ENCODE measurements at regions not wholly inside any gene's neighbourhood (a gene's known extent, or its start where the extent isn't known, plus 50 kb on each side); places are given as distances from the start of the nearest gene placed in this dataset.

DNA sequence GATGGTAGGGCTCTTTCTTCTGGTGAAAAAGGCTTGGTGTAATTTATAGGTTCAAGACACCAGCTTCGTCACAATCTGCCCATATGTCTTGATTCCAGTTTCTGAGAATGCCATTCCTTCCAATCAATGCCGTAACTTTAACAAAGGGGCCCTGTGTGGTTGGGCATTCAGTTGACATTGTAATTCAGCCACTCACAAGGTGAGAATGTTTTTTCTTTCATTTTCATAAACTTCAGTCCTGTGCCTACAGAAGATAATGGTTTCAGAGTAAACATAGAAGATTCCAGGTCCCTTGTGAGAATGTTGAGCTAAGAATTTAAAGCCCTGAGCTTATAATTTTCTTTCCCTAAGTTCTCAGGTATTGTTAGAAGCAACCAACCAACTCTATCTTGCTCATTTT lies 67.3 kb upstream of the AASS start:
- no peaks in the 10 kb centered on the region for H3K4me1 Mint-ChIP-seq (ENCODE audit: unreplicated experiment)
- no peak overlapping the region for H3K4me3 Mint-ChIP-seq
- H3K27me3 Mint-ChIP-seq = peaks cover 3% of the 10 kb centered on the region
- TF ChIP-seq, protein P1, sequence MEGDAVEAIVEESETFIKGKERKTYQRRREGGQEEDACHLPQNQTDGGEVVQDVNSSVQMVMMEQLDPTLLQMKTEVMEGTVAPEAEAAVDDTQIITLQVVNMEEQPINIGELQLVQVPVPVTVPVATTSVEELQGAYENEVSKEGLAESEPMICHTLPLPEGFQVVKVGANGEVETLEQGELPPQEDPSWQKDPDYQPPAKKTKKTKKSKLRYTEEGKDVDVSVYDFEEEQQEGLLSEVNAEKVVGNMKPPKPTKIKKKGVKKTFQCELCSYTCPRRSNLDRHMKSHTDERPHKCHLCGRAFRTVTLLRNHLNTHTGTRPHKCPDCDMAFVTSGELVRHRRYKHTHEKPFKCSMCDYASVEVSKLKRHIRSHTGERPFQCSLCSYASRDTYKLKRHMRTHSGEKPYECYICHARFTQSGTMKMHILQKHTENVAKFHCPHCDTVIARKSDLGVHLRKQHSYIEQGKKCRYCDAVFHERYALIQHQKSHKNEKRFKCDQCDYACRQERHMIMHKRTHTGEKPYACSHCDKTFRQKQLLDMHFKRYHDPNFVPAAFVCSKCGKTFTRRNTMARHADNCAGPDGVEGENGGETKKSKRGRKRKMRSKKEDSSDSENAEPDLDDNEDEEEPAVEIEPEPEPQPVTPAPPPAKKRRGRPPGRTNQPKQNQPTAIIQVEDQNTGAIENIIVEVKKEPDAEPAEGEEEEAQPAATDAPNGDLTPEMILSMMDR (conservative IDR thresholded peaks at IDR 0.05) = no peak
- no peak overlapping the region for H3K27ac Mint-ChIP-seq
- DNase-seq (ENCODE audit: extremely low spot score, unreplicated experiment) = no peak
- H3K9me3 Mint-ChIP-seq = peaks cover 4% of the 10 kb centered on the region
- H3K36me3 Mint-ChIP-seq = no peaks in the 10 kb centered on the region

DNA sequence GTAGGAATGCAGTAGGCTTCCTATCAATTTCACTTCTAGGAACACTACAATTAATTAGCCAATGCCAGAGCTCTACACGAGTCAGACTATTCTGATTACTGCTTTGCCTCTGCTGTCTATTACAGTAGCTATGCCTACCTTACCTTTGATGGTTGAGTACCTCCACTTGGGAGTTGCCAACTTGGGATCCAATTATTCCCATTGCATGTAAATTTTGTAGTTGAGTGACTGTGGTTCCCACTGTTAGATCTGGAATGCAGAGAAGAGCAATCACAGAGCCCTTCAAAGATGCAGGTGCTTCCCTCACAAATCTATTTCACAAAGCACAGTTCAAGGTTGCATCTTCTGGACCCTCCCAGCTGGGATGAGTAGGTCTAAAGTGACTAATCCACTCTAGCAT lies 62.9 kb upstream of the AASS start:
- no peak overlapping the region for H3K4me3 Mint-ChIP-seq
- no peak for DNase-seq (ENCODE audit: extremely low spot score, unreplicated experiment)
- TF ChIP-seq, protein P1 (conservative IDR thresholded peaks at IDR 0.05) = no peak
- peaks cover 8% of the 10 kb centered on the region for H3K9me3 Mint-ChIP-seq
- H3K4me1 Mint-ChIP-seq (ENCODE audit: unreplicated experiment) = no peaks in the 10 kb centered on the region
- H3K27me3 Mint-ChIP-seq = peaks cover 3% of the 10 kb centered on the region
- H3K27ac Mint-ChIP-seq = no peak overlapping the region
- H3K36me3 Mint-ChIP-seq = no peaks in the 10 kb centered on the region

DNA sequence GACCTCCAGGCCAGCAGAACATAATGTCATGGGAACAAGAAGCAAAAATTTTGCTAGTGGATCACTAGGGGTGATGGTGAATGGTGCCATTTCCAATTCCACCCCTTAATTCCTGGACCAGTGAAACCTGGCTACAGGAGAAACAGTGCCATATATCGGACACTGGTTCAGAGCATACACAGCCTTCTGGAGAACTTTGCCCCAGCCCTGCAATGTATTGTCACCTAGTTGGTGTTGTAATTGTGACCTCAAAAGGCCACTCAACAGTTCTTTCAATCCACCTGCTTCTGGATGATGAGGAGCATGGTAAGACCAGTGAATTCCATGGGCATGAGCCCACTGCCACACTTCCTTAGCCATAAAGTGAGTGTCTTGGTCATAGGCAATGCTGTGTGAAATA lies 59.8 kb upstream of the AASS start:
- no peak for DNase-seq (ENCODE audit: extremely low spot score, unreplicated experiment)
- Mint-ChIP-seq H3K4me3 (no peak overlapping the region), H3K27me3 (no peaks in the 10 kb centered on the region), H3K27ac (no peak overlapping the region), H3K4me1 (ENCODE audit: unreplicated experiment) (no peaks in the 10 kb centered on the region), H3K9me3 (peaks cover 8% of the 10 kb centered on the region), H3K36me3 (no peaks in the 10 kb centered on the region)
- TF ChIP-seq, protein P1 (conservative IDR thresholded peaks at IDR 0.05) = no peak

DNA sequence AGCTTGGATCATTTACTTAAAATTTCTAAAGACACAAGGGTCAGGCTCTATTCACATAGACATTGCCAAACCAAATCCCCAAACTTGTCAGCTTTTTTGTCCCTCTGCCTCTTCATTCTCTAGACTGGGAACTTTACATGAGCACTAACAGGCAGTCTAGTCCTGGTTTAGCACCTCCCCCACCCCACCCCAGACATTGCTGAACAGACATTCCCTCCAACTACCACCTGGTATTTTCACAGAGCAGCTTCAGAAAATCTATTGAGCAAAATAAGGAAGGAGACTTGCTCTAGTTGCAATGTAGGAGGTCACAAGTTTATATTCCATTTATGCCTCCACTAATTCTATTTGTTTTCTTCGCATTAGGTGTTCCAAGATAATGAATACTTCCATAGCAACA lies 56.8 kb upstream of the AASS start:
- DNase-seq (ENCODE audit: extremely low spot score, unreplicated experiment) = no peak
- H3K27ac Mint-ChIP-seq = no peak overlapping the region
- TF ChIP-seq, protein P1 (conservative IDR thresholded peaks at IDR 0.05) = no peak
- no peaks in the 10 kb centered on the region for H3K4me1 Mint-ChIP-seq (ENCODE audit: unreplicated experiment)
- no peaks in the 10 kb centered on the region for H3K27me3 Mint-ChIP-seq
- peaks cover 4% of the 10 kb centered on the region for H3K9me3 Mint-ChIP-seq
- H3K36me3 Mint-ChIP-seq = no peaks in the 10 kb centered on the region
- no peak overlapping the region for H3K4me3 Mint-ChIP-seq

DNA sequence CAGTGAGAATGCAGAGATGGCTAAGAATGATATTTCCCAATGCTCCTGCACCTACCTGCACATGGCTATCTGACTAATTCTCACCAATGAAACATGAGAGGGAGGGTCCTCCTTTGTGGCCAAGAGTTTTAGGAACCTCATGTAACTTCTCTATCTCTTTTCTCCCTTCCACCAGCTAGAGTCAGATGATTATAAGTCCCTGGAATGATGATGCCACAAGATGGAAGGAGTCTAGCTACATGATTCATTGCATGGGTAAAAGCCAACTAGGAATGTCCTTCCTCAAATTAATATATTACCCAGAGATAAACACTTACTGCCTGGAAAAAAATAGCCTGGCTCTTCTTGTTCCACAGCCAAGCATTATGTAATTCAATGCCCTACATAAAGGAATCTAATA lies 55.1 kb upstream of the AASS start:
- DNase-seq (ENCODE audit: extremely low spot score, unreplicated experiment) = no peak
- Mint-ChIP-seq H3K27me3 (no peaks in the 10 kb centered on the region), H3K4me3 (no peak overlapping the region), H3K36me3 (no peaks in the 10 kb centered on the region), H3K27ac (no peak overlapping the region), H3K4me1 (ENCODE audit: unreplicated experiment) (no peaks in the 10 kb centered on the region), H3K9me3 (peaks cover 4% of the 10 kb centered on the region)
- TF ChIP-seq, protein P1 (conservative IDR thresholded peaks at IDR 0.05) = no peak

DNA sequence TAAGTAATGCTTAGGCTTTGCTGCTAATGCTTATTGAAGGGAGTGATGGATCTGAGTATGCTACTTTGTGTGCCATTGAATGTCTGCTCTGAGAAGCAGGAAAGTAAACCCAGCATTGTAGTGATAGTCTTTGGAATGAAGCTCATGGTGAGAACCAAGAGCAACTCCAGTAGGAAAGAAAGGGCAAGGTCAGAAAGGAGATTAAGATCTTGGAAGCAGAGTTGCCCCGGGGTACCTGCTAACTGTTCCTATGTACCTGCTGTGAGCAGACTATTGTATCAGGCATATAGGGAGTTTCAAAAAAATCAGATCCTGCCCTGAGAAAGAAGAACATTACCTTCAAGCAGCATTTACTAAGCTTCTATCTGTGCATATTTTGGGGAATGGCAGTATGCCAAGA lies 54.5 kb upstream of the AASS start:
- Mint-ChIP-seq H3K36me3 (no peaks in the 10 kb centered on the region), H3K27me3 (no peaks in the 10 kb centered on the region)

More for the DNA sequence above, 54.5 kb upstream of the AASS start:
- no peaks in the 10 kb centered on the region for H3K4me1 Mint-ChIP-seq (ENCODE audit: unreplicated experiment)
- H3K4me3 Mint-ChIP-seq = no peak overlapping the region
- DNase-seq (ENCODE audit: extremely low spot score, unreplicated experiment) = no peak
- TF ChIP-seq, protein P1 (conservative IDR thresholded peaks at IDR 0.05) = no peak
- peaks cover 2% of the 10 kb centered on the region for H3K9me3 Mint-ChIP-seq
- no peak overlapping the region for H3K27ac Mint-ChIP-seq

Data from type B pancreatic cell (in vitro differentiated cells).